ENCODE measurements at regions not wholly inside any gene's neighbourhood (a gene's known extent, or its start where the extent isn't known, plus 50 kb on each side); places are given as distances from the start of the nearest gene placed in this dataset.

GRCh38 chr10:1893941-1894340 is 156.6 kb upstream of the ADARB2 start:
- H3K27me3 ChIP-seq (ENCODE audit: insufficient read depth, insufficient read length) = no peaks in the 10 kb centered on the region
- no peaks in the 10 kb centered on the region for H3K4me1 ChIP-seq (ENCODE audit: insufficient read depth, insufficient read length)
- no peak overlapping the region for H3K9ac ChIP-seq (ENCODE audit: insufficient read length, low read depth)
- no peak for TF ChIP-seq YY1 (IDR thresholded peaks at IDR 0.05; ENCODE audit: insufficient read depth, insufficient read length)
- TF ChIP-seq ZNF274 (IDR thresholded peaks at IDR 0.05; ENCODE audit: low read depth, low read length) = no peak
- TF ChIP-seq SUZ12 (IDR thresholded peaks at IDR 0.05; ENCODE audit: extremely low read depth, insufficient read depth, insufficient read length) = no peak
- H3K36me3 ChIP-seq (ENCODE audit: insufficient read depth, insufficient read length, low read length) = no peaks in the 10 kb centered on the region
- no peak overlapping the region for H3K4me3 ChIP-seq (ENCODE audit: insufficient read length, low read depth)
- no peaks in the 10 kb centered on the region for H3K9me3 ChIP-seq (ENCODE audit: insufficient read depth, low read length)
- DNase-seq (ENCODE audit: low read depth, low spot score) = no peak

GRCh38 chr10:1886039-1886438 is 148.7 kb upstream of the ADARB2 start:
- peaks cover 10% of the 10 kb centered on the region; the same call in 1 of the 2 replicates for H3K9me3 ChIP-seq (ENCODE audit: insufficient read depth, low read length)
- H3K36me3 ChIP-seq (ENCODE audit: insufficient read depth, insufficient read length, low read length) = no peaks in the 10 kb centered on the region
- H3K9ac ChIP-seq (ENCODE audit: insufficient read length, low read depth) = no peak overlapping the region
- no peaks in the 10 kb centered on the region for H3K4me1 ChIP-seq (ENCODE audit: insufficient read depth, insufficient read length)
- DNase-seq (ENCODE audit: low read depth, low spot score) = no peak
- H3K27me3 ChIP-seq (ENCODE audit: insufficient read depth, insufficient read length) = no peaks in the 10 kb centered on the region
- TF ChIP-seq ZNF274 (IDR thresholded peaks at IDR 0.05; ENCODE audit: low read depth, low read length) = no peak
- TF ChIP-seq YY1 (IDR thresholded peaks at IDR 0.05; ENCODE audit: insufficient read depth, insufficient read length) = no peak
- TF ChIP-seq SUZ12 (IDR thresholded peaks at IDR 0.05; ENCODE audit: extremely low read depth, insufficient read depth, insufficient read length) = no peak
- H3K4me3 ChIP-seq (ENCODE audit: insufficient read length, low read depth) = no peak overlapping the region

DNA sequence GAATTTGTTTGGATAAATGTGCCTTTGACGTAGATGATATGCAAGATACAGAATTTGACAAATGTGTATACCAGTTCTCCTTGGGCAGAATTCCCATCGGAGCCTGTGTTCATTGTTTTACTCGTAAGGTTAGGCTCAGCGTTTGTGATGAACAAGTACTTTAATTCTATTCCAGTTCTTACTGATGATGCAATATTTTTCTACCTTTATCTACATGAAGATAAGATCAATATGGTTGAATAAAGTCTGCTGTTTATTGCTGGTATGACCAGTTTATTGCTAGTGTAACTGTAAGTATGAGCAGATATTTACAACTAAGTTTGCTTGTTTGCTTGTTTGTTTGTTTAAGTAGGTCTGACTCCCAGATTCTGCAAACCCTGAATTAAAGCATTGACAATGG is 145.4 kb upstream of the ADARB2 start:
- TF ChIP-seq YY1 (IDR thresholded peaks at IDR 0.05; ENCODE audit: insufficient read depth, insufficient read length) = no peak
- TF ChIP-seq SUZ12 (IDR thresholded peaks at IDR 0.05; ENCODE audit: extremely low read depth, insufficient read depth, insufficient read length) = no peak
- no peak for TF ChIP-seq ZNF274 (IDR thresholded peaks at IDR 0.05; ENCODE audit: low read depth, low read length)
- H3K4me3 ChIP-seq (ENCODE audit: insufficient read length, low read depth) = no peak overlapping the region

DNA sequence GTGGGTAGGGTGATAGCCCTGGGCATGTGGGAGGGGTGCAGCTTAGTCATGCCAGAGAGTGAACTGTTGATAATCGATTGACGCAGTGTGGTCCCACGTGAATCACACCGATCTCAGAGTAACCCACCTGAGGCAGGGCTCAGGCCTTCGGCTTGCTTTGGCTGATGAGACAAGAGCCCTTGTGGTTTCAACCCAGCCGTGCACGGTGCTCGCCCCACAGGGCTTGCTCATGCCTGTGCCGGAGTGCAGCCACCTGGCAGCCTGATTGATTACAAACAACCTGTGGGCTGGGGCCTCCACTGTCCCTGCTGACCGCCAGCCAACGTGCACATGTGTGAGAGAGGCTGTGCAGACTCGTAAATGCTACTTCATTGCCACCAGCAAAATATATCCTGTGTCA is 144.9 kb upstream of the ADARB2 start:
- TF ChIP-seq SUZ12 (IDR thresholded peaks at IDR 0.05; ENCODE audit: extremely low read depth, insufficient read depth, insufficient read length) (no peak), ZNF274 (IDR thresholded peaks at IDR 0.05; ENCODE audit: low read depth, low read length) (no peak), YY1 (IDR thresholded peaks at IDR 0.05; ENCODE audit: insufficient read depth, insufficient read length) (no peak)
- peaks cover 10% of the 10 kb centered on the region; the same call in 1 of the 2 replicates for H3K9me3 ChIP-seq (ENCODE audit: insufficient read depth, low read length)
- H3K4me3 ChIP-seq (ENCODE audit: insufficient read length, low read depth) = no peak overlapping the region
- no peaks in the 10 kb centered on the region for H3K4me1 ChIP-seq (ENCODE audit: insufficient read depth, insufficient read length)
- no peaks in the 10 kb centered on the region for H3K36me3 ChIP-seq (ENCODE audit: insufficient read depth, insufficient read length, low read length)
- no peak overlapping the region for H3K9ac ChIP-seq (ENCODE audit: insufficient read length, low read depth)
- H3K27me3 ChIP-seq (ENCODE audit: insufficient read depth, insufficient read length) = no peaks in the 10 kb centered on the region
- DNase-seq (ENCODE audit: low read depth, low spot score) = no peak

More for the DNA sequence above, 145.4 kb upstream of the ADARB2 start:
- H3K9me3 ChIP-seq (ENCODE audit: insufficient read depth, low read length) = peaks cover 10% of the 10 kb centered on the region; the same call in 1 of the 2 replicates
- no peak overlapping the region for H3K9ac ChIP-seq (ENCODE audit: insufficient read length, low read depth)
- H3K4me1 ChIP-seq (ENCODE audit: insufficient read depth, insufficient read length) = no peaks in the 10 kb centered on the region
- H3K27me3 ChIP-seq (ENCODE audit: insufficient read depth, insufficient read length) = no peaks in the 10 kb centered on the region
- DNase-seq (ENCODE audit: low read depth, low spot score) = no peak
- no peaks in the 10 kb centered on the region for H3K36me3 ChIP-seq (ENCODE audit: insufficient read depth, insufficient read length, low read length)

DNA sequence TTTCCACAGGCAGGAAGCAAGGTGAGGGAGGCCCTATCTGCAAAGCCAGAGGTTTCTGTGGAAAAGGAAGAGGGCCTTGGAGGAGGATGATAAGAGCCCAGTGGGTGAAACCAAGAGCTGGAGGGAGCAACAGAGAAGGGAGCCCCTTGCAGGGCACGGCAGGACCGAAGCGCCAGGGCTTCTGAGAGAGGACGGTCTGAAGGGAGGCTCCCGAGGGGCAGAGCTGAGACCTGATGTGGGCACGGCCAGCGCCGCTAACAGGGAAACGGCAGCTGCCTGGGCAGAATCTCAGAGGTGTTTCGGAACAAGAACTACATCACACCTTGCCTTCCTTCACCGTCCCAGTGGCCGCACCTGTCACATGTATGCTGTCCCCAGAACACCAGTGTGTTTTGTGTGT is 144.3 kb upstream of the ADARB2 start:
- no peaks in the 10 kb centered on the region for H3K27me3 ChIP-seq (ENCODE audit: insufficient read depth, insufficient read length)
- TF ChIP-seq ZNF274 (IDR thresholded peaks at IDR 0.05; ENCODE audit: low read depth, low read length) (no peak), YY1 (IDR thresholded peaks at IDR 0.05; ENCODE audit: insufficient read depth, insufficient read length) (no peak), SUZ12 (IDR thresholded peaks at IDR 0.05; ENCODE audit: extremely low read depth, insufficient read depth, insufficient read length) (no peak)
- no peak overlapping the region for H3K9ac ChIP-seq (ENCODE audit: insufficient read length, low read depth)
- no peaks in the 10 kb centered on the region for H3K4me1 ChIP-seq (ENCODE audit: insufficient read depth, insufficient read length)
- H3K36me3 ChIP-seq (ENCODE audit: insufficient read depth, insufficient read length, low read length) = no peaks in the 10 kb centered on the region
- DNase-seq (ENCODE audit: low read depth, low spot score) = no peak
- no peak overlapping the region for H3K4me3 ChIP-seq (ENCODE audit: insufficient read length, low read depth)
- H3K9me3 ChIP-seq (ENCODE audit: insufficient read depth, low read length) = peaks cover 10% of the 10 kb centered on the region; the same call in 1 of the 2 replicates

- Histone ChIP-seq H3K4me1 (ENCODE audit: insufficient read depth, insufficient read length) (no peaks in the 10 kb centered on the region), H3K9ac (ENCODE audit: insufficient read length, low read depth) (no peak overlapping the region), H3K36me3 (ENCODE audit: insufficient read depth, insufficient read length, low read length) (no peaks in the 10 kb centered on the region), H3K4me3 (ENCODE audit: insufficient read length, low read depth) (no peak overlapping the region), H3K9me3 (ENCODE audit: insufficient read depth, low read length) (no peaks in the 10 kb centered on the region), H3K27me3 (ENCODE audit: insufficient read depth, insufficient read length) (no peaks in the 10 kb centered on the region)
- no peak for DNase-seq (ENCODE audit: low read depth, low spot score)
- TF ChIP-seq YY1 (IDR thresholded peaks at IDR 0.05; ENCODE audit: insufficient read depth, insufficient read length) = no peak
- no peak for TF ChIP-seq SUZ12 (IDR thresholded peaks at IDR 0.05; ENCODE audit: extremely low read depth, insufficient read depth, insufficient read length)
- TF ChIP-seq ZNF274 (IDR thresholded peaks at IDR 0.05; ENCODE audit: low read depth, low read length) = no peak
These were observed 137.2 kb upstream of the ADARB2 start for GRCh38 chr10:1874533-1874932.

DNA sequence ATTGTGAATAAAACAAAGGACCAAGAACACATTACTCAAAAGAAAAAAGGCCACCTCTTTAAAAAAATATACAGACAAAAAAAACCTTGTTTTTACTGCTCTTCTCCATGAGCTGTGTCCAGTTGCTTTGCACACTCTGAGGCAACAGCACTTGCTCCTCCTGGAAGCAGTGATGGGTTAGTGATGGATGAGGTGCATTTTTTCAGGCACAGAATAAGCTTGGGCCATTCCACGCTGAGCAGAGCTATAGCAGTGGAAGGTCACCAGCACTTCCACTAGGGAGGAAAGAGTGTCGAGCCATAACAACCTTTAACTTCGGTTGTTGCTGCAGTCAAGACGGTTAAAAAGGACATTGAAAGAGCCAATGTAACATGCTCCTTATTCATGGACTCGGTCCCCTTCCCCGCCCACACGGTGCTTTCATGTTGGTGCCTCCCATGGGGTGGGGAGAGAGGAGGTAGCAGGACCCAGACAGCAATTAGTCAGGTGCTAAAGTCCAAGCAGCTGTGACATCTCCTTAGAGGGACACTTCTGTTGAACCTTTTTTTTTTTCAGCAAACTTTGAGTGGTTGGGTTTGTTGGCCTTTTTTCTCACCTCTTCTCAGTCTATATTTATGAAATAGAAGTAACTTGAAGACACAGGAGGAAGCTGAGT is 136.5 kb upstream of the ADARB2 start:
- TF ChIP-seq YY1 (IDR thresholded peaks at IDR 0.05; ENCODE audit: insufficient read depth, insufficient read length) (no peak), ZNF274 (IDR thresholded peaks at IDR 0.05; ENCODE audit: low read depth, low read length) (no peak), SUZ12 (IDR thresholded peaks at IDR 0.05; ENCODE audit: extremely low read depth, insufficient read depth, insufficient read length) (no peak)
- no peak for DNase-seq (ENCODE audit: low read depth, low spot score)
- no peaks in the 10 kb centered on the region for H3K36me3 ChIP-seq (ENCODE audit: insufficient read depth, insufficient read length, low read length)
- H3K4me1 ChIP-seq (ENCODE audit: insufficient read depth, insufficient read length) = no peaks in the 10 kb centered on the region
- no peak overlapping the region for H3K4me3 ChIP-seq (ENCODE audit: insufficient read length, low read depth)
- no peaks in the 10 kb centered on the region for H3K9me3 ChIP-seq (ENCODE audit: insufficient read depth, low read length)
- no peak overlapping the region for H3K9ac ChIP-seq (ENCODE audit: insufficient read length, low read depth)
- H3K27me3 ChIP-seq (ENCODE audit: insufficient read depth, insufficient read length) = no peaks in the 10 kb centered on the region

Data from NT2/D1 (cell line).